NCI-H526 (cell line): ENCODE measurements at regions not wholly inside any gene's neighbourhood (a gene's known extent, or its start where the extent isn't known, plus 50 kb on each side); places are given as distances from the start of the nearest gene placed in this dataset.
"Not testable (repeated sequence)": the region's sequence is repeated elsewhere in the genome, so short reads cannot be mapped to it uniquely, and the experiment has no call there.

ENCODE experiments used
- DNase-seq, 2 experiments: peaks; one replicate each; lab custom pipeline; 2025; lab: John Stamatoyannopoulos, UW

DNA sequence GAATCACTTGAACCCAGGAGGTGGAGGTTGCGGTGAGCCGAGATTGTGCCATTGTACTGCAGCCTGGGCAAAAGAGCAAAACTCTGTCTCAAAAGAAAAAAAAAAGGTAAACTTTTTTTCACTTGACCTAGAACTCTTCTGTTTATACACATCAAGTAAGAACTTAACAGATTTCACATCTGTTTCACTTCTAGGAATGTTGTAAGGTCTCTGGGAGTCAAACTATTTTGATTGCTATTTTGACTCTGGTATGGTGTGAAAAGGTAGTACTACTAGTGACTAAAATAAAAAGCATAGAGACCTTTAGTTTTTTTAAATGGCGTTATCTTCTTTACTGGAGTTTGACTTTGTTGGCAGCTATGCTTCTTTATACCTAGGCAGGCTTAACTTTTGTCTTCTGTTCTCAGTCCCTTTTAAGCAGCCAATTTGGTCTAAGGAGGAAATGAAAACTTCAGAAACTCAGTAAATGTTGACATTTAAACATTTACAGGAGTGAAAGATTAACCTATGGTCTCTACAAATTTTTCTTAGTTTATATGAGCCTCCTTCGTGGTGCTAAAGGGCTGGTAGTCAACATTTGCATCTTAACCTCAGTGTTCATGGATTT lies 84.7 kb downstream of the METTL2B start:
- DNase-seq, result not testable (repeated sequence)

DNA sequence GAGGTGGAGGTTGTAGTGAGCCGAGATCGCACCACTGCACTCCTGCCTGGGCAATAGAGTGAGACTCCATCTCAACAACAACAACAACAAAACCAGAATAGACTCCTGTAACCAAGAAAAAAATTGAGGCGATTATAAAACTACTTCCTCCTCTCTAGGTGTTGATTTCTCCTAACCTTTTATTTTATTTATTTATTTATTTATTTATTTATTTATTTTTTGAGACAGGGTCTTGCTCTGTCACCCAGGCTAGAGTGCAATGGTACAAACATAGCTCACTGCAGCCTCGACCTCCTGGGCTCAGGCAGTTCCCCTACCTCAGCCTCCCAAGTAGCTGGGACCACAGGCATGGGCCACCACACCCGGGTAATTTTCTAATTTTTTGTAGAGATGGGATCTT lies 86.2 kb downstream of the METTL2B start:
- DNase-seq, result not testable (repeated sequence)

DNA sequence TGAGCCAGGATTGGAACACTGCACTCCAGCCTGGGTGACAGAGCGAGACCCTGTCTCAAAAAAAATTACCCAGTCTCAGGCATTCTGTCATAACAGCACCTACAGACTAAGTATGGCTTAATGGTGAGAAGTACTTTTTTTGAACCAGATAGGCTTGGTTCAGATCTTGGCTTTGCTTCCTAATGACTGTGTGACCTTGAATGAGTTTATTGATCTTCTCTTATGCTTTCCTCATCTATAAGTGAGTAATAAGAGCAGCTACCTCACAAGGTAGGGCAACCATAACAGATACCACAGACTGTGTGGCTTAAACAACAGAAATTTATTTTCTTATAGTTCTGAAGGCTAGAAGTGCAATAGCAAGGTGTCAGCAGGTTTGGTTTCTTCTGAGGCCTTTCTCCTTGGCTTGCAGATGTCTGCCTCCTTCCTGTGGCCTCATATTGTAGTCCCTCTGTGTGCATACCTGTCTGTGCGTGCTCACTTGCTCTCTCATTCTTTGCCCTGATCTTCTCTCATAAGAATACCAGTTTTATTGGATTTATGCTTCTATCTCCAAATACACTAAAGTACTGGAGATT lies 87.7 kb downstream of the METTL2B start:
- not testable (repeated sequence) for DNase-seq

DNA sequence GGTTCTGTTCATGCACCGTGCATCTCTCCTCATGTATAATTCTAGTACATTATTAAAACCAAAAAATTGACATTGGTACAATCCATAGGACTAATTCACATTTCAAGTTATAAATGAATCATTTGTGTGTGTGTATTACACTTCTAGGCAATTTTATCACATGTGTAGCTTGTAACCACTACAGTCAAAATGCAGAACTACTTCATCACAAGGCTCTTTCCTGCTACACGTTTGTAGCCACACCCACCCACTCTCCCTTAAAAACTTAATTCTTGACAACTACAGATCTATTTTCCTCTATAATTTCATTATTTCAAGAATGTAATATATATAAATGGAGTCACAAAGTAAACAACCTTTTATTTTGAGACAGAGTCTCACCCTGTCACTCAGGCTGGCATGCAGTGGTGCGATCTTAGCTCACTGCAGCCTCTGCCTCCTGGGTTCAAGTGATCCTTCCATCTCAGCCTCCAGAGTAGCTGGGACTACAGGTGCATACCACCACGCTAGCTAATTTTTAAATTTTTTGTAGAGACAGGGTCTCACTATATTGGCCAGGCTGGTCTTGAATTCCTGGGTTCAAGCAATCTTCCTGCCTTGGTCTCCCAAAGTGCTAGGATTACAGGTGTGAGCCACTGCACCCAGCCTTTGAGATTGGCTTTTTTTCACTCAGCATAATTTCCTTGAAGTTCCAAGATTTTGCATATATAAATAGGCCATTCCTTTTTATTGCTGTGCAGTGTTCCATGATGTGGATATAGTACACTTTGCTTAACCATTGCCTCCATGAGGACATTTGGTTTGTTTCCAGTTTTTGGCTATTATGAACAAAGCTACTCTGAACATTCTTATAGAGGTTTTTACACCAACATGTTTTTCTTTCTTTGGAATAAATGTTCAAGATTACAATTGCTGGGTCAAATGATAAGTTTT lies 88.7 kb downstream of the METTL2B start:
- DNase-seq, result not testable (repeated sequence)

DNA sequence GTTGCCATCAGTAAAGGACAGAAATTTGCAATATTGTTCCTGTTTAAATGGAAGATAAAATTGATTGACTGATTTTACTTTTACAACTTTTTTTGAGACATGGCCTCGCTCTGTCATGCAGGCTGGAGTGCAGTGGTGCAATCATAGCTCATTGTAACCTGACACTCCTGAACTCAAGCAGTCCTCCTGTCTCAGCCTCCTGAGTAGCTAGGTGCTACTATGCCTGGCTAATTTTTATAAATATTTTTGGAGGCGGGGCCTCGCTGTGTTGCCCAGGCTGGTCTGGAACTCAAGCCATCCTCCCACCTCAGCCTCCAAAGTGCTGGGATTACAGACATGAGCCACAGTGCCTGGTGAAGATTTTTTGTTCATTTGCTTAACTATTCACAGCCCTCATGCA lies 96.8 kb upstream of the GARIN1A start:
- DNase-seq, result not testable (repeated sequence)

DNA sequence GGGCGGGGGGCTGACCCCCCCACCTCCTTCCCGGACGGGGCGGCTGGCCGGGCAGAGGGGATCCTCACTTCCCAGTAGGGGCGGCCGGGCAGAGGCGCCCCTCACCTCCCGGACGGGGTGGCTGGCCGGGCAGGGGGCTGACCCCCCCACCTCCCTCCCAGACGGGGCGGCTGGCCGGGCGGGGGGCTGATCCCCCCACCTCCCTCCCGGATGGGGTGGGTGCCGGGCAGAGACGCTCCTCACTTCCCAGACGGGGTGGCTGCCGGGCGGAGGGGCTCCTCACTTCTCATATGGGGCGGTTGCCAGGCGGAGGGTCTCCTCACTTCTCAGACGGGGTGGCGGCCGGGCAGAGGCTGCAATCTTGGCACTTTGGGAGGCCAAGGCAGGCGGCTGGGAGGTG lies 95.1 kb upstream of the GARIN1A start:
- not testable (repeated sequence) for DNase-seq

DNA sequence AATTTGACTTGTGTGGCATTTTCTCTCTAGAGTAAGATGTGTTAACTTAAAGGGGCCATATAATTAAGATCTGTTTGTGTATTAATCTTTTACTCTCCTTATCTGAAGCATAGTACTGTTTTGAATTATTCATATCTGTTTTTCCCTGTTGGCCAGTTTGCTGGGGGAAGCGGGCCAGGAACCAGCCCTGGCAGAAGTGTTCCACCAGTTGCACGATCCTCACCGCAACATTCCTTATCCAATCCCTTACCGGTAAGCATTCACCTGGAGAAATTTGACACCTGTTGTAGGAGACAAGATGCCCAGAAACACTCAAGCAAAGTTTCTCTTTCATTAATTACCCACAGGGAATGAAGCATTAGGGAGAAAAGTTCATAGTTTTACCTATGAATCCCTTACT lies 92.2 kb upstream of the GARIN1A start:
- not testable (repeated sequence) for DNase-seq

DNA sequence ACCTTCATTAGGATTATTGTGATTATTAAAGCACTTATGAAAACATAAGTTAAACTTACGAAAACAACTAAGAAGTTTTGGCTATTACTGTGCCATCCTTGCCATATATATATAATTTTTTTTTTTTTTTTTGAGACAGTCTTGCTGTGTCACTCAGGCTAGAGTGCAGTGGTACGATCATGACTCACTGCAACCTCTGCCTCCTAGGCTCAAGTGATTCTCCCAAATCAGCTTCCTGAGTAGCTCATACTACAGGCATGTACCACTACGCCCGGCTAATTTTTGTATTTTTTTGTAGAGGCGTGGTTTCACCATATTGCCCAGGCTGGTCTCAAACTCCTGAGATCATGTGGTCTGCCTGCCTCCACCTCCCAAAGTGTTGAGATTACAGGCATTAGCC lies 91.0 kb upstream of the GARIN1A start:
- not testable (repeated sequence) for DNase-seq

DNA sequence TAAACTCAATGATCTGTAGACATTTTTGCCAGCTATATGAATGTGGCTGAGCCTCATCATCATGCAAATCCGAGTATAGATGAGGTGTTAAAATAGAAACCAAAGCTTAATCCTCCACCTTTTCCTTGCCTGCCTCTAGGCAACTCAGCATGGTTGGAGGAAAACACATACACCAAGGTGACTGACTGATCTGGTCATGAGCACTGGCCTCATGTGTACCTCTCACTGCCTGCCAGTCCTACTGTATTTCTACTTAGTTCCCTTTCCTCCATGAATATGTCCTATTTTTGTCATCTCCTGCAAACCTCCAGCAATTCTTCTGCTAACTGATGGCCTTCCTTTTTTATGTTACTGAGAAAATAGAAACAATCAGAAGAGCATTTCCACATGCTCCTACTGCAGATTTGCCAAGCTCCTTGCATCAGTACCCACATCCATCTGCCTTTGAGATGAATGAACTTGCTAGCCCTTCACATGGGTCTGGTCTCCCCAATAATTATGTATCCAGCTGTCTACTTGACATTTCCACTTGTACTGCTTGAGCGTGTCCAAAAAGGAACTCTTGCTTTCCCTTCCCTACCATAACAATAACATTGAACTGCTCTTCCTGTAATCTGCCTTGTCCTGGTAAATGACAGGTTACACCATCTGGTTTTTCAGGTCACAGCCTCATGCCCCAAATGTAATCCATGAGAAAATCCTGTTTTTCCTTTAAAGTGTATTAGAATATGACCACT lies 90.1 kb upstream of the GARIN1A start:
- DNase-seq, result not testable (repeated sequence)

DNA sequence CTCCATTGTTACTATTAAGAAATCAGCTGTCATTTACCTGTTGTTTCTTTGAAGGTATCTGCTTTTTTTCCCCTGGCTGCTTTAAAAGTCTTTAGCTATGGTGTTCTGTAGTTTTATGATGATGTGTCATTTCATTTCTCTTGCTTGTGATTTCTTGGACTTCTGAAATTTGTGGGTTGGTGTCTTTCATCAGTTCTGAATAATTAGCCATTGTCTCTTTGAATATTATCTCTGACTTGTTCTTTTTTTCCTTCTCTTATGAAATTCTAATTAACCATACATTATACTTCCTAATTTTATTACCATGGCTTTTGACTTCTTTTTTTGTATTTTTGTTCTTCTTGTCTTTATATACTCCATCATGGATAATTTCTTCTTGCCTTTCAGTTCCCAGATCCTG lies 85.4 kb upstream of the GARIN1A start:
- not testable (repeated sequence) for DNase-seq

DNA sequence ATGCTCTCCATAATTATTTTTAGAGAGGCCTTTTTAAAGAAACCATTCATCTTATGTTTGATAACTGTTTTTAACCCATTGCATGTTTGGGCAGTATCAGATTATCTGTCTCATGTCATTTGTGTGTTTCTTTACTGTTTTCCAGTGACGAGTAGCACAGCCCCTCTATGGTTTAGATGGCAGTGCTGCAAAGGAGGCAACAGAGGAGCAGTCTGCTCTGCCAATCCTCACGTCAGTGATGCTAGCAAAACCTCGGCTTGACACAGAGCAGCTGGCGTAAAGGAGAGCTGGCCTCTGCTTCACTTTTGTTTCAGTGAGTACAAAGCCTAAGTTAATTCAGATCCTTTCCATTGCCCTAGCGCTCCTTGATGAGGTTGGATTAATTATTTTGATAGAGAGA lies 80.4 kb upstream of the GARIN1A start:
- no peak for DNase-seq

DNA sequence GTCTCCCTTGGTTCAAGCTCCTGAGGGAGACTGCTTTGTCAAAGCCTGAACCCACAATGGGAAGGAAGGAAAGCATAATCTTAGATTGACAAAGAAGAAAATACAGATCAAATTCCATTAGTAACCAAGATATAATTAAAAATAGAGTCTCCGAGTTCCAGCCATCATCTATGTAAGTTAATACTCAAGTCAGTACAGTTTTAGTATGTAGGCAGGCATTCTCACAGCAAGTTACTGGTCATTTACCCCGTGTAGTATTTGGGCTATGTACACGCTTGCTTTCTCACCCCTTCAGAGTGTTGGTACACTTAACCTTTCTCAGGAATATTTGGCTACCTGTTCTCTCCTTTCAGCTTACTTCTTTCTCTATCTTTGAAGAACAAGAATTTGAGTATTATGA lies 79.9 kb upstream of the GARIN1A start:
- DNase-seq, result not testable (repeated sequence)

DNA sequence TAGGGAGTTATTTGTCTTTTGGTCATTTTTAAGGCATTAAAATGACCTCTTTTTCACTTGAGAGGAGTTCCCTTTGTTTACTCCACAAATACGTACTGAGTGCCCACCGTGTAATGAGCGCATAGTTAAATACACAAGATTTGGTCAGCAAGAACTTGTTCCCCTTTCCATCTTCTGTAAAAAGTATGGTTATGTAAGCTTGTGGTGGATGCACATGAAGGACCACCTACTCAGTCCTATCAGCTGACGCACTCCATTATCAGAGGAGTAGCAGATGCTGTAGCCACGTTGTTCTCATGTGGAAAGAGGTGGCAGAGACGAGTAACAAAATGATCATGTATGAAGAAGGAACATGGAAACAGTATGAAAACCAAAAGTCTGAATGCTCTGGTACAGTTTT lies 78.0 kb upstream of the GARIN1A start:
- not testable (repeated sequence) for DNase-seq

DNA sequence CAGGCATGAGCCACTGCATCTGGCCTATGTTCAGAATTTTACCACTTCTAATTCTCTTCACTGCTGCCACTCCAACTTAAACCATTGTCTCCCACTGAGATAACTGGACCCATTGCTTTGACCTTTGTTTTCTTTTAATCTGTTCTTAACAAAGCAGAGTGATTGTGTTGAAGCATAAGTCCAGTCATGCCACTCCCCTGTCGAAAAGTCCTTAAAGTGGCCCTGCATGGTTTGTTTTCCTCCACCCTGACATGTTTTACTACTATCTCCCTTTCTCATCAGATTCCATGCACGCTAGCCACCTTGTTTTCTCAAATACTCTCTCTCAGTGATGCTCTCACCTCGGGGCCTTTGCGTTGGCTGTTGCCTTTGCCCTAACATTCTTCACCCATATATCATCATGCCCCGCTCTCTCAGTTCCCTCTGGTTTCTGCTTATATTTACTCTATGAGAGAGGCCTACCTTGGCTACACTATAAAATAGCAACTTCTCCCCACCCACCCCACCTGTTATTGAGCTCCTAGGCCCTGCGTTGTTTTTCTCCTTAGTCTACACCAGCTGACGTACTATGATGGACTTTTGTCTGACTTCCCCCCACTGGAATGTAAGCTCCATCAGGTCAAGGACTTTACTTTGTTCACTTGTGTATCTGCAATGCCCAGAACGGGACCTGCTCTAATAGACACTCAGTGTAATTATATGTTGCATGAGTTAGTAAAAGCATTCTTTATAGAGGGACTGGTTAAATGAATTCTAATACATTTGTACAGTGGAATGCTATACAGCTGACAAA lies 75.6 kb upstream of the GARIN1A start:
- DNase-seq, result not testable (repeated sequence)

DNA sequence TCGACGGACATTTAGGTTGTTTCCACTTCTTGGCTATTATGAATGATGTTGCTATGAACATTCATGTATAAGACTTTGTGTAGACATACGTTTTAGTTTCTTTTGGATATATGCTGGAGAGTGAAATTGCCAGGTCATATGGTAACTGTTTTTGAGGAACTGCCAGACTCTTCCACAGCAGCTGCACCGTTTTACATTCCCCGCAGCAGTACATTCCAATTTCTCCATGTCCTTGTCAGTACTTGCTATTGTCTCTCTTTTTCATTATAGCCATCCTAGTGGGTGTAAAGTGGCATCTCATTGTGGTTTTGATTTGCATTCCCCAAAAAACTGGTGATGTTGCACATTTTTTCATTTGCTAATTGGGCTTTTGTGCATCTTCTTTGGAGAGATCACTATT lies 73.1 kb upstream of the GARIN1A start:
- DNase-seq, result not testable (repeated sequence)

DNA sequence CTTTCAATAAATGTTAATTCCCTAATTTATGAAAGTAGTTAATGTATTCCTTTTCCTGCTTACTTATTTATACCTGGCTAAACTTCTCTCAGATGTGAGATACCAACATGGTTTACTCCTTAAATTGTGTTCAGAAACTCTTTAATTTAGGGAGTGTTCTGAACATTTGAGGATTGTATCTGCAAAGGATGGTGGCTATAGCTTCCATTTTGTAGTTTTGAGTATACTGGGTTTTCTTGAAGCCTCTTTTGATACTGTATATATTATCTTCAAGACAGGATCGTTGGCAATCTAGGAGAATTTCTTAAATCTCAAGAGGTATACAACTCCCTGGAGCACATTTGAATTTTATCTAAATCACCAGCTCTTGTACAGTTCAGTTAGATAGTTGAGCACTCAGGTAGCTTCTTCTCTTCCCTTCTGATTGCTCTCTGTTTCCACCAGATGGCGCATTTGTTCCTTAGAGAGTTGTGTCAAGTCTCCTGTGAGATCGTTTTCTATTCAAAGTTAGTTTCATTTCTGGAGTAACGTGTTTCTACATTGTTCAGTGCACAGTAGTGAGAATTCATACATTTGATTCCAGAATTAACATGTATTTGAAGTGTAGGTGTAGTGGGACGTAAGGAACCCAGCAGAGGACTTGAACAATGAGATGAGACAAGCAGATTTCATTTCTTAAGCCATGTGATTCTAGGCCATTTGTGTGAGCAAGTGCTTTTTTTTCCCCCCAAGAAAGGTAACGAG lies 63.2 kb upstream of the GARIN1A start:
- peak; percentile 68 to 76 for DNase-seq

DNA sequence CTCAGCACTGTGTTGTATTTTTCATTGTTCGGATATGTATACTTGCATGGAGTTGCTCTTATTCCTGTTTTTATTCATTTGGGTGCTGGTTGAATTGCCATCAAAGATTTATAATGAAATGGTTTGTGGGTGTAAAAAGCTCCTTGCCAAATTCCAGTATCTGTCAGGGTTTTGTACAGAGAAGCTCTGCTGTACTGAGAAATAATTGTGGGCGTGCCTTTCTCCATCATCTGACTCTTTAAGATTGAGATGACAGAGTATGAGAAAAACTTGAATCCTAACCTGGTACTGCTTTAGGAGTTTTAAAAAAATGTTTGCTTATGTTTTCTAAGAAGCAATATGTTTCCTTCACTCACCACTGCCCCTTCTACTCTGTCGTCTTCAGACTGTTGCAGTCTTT lies 58.7 kb upstream of the GARIN1A start:
- not testable (repeated sequence) for DNase-seq

DNA sequence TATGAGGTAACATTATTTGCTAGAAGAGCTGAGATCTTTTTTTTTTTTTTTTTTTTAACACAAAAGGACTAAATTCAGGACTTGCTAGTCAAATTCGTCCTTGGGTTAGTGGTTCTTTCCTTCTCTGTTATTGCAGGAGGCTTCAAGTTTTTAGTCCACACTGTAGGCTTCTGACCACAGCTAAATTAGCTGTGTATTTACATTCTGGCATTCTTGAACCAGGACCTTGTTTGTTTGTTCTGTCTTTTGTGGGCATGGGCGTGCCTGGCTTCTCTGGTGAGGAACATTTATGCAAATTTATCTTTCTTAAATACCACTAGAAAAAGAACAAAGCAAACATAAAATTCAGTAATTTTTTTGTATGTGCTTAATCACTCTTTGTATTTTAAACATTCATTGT lies 57.3 kb upstream of the GARIN1A start:
- DNase-seq, result peak; percentile 13 to 32

DNA sequence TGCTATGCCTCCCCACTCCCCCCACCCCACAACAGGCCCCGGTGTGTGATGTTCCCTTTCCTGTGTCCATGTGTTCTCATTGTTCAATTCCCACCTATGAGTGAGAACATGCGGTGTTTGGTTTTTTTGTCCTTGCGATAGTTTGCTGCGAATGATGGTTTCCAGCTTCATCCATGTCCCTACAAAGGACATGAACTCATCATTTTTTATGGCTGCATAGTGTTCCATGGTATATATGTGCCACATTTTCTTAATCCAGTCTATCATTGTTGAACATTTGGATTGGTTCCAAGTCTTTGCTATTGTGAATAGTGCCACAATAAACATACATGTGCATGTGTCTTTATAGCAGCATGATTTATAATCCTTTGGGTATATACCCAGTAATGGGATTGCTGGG lies 55.3 kb upstream of the GARIN1A start:
- DNase-seq, result not testable (repeated sequence)
